Activated CD4-positive, alpha-beta T cell treated with anti-CD3 and anti-CD28 coated beads for 36 hours (primary cell): ENCODE measurements at regions not wholly inside any gene's neighbourhood (a gene's known extent, or its start where the extent isn't known, plus 50 kb on each side); places are given as distances from the start of the nearest gene placed in this dataset.
"Not testable (repeated sequence)": the region's sequence is repeated elsewhere in the genome, so short reads cannot be mapped to it uniquely, and the experiment has no call there.

Experiments used
- ATAC-seq: fragments of 200-7000 bp; cut with Tn5 transposase; one replicate; pipeline ENCODE4 v1.10.0; 2021; ENCODE audit warnings: mild to moderate bottlenecking, moderate library complexity
- CTCF ChIA-PET: fragments of 350-600 bp; sonication (Branson Sonifier 250); formaldehyde crosslinking; loops from one replicate; lab custom pipeline; 2021; ENCODE audit warnings: antibody characterized with exemption; lab: Charles Lee
- POLR2A ChIA-PET: fragments of 350-600 bp; sonication (Branson Sonifier 250); formaldehyde crosslinking; loops from one replicate; lab custom pipeline; 2021; ENCODE audit warnings: antibody characterized with exemption, inconsistent platforms; lab: Charles Lee
- DNase-seq: peaks from one replicate; pipeline ENCODE4 v3.0.0-alpha.2; 2020
- H3K27ac Mint-ChIP-seq: one replicate; pipeline ENCODE4 v1.8.0; 2021; ENCODE audit warnings: mixed read lengths
- H3K27me3 Mint-ChIP-seq: one replicate; pipeline ENCODE4 v1.8.0; 2021; ENCODE audit warnings: mixed read lengths
- H3K36me3 Mint-ChIP-seq: one replicate; pipeline ENCODE4 v1.8.0; 2021; ENCODE audit warnings: low read depth, mixed read lengths
- H3K4me1 Mint-ChIP-seq: one replicate; pipeline ENCODE4 v1.8.0; 2021; ENCODE audit warnings: mixed read lengths
- H3K4me3 Mint-ChIP-seq: one replicate; pipeline ENCODE4 v1.8.0; 2021; ENCODE audit warnings: mild to moderate bottlenecking, moderate library complexity, mixed read lengths
- H3K9me3 Mint-ChIP-seq: one replicate; pipeline ENCODE4 v1.8.0; 2021; ENCODE audit warnings: low read depth, mixed read lengths
- intact Hi-C, 2 experiments: fragments of 100-400 bp; cut with DNase I in 1 of 2; cut with micrococcal nuclease in 1 of 2; formaldehyde crosslinking; loops; one replicate each; pipeline versions ENCODE4 v1.14.2 to v1.15.1; 2022 to 2024; cut with DNase I, micrococcal nuclease

GRCh38 chr1:125064029-125064428, 3879.3 kb downstream of the SRGAP2C start:
- H3K4me1 Mint-ChIP-seq, intact Hi-C loops, H3K4me3 Mint-ChIP-seq, DNase-seq, POLR2A ChIA-PET, ATAC-seq, H3K27me3 Mint-ChIP-seq, H3K27ac Mint-ChIP-seq, CTCF ChIA-PET: not testable (repeated sequence)
- H3K9me3 Mint-ChIP-seq = peaks cover 22% of the 10 kb centered on the region
- peaks cover 18% of the 10 kb centered on the region for H3K36me3 Mint-ChIP-seq

GRCh38 chr1:125064481-125064880, 3879.7 kb downstream of the SRGAP2C start:
- no peaks in the 10 kb centered on the region for H3K27me3 Mint-ChIP-seq
- no peaks in the 10 kb centered on the region for H3K4me1 Mint-ChIP-seq
- no peak for DNase-seq
- H3K4me3 Mint-ChIP-seq = no peak overlapping the region
- no peak overlapping the region for H3K27ac Mint-ChIP-seq
- ATAC-seq = no peak
- H3K9me3 Mint-ChIP-seq = peaks cover 25% of the 10 kb centered on the region
- ChIA-PET CTCF (no interaction called here), POLR2A (no interaction called here)
- intact Hi-C loops = no loop called here
- peaks cover 21% of the 10 kb centered on the region for H3K36me3 Mint-ChIP-seq

DNA sequence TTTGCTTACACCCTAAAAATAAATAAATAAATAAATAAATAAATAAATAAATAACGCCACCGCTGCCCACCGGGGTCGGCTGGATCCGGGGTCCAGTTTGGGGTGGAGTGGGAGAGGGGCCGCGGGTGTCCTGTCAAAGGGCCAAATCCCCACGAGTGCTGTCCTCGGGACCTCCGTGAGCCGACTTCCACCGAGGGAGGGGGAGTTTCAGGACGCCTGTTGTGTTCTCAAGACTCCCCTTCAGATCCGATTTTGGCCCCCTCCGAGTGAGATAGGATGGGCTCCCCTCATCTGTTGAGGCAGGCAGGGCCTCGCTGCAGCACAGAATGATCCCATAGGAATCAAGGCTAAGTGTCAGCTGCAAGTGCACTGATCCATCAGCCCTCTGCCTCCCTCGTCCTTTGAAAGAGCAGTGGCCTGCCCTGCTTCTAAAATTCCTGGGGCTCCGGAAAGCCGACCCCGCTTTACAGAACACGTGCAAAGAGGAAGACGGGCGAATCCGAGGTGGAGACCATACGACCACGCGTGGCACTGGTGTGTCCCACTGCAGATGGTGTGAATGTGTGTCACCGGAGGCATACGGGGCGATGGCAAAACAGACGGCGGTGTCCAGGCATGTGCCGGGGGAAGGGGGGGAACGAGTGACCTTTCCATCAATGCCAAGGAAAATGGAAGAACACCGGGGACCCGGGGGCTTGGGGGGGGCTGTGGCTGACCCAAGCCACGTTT, 3880.5 kb downstream of the SRGAP2C start:
- Mint-ChIP-seq H3K27ac (no peak overlapping the region), H3K27me3 (no peaks in the 10 kb centered on the region), H3K9me3 (peaks cover 32% of the 10 kb centered on the region), H3K4me1 (no peaks in the 10 kb centered on the region), H3K36me3 (peaks cover 29% of the 10 kb centered on the region), H3K4me3 (no peak overlapping the region)
- ATAC-seq (no peak), DNase-seq (no peak)
- intact Hi-C loops = no loop called here
- ChIA-PET CTCF (no interaction called here), POLR2A (no interaction called here)

GRCh38 chr1:125065821-125066180, 3881.0 kb downstream of the SRGAP2C start:
- H3K9me3 Mint-ChIP-seq = peaks cover 38% of the 10 kb centered on the region
- H3K27ac Mint-ChIP-seq = no peak overlapping the region
- H3K27me3 Mint-ChIP-seq = no peaks in the 10 kb centered on the region
- DNase-seq (no peak), ATAC-seq (no peak)
- no peak overlapping the region for H3K4me3 Mint-ChIP-seq
- no peaks in the 10 kb centered on the region for H3K4me1 Mint-ChIP-seq
- intact Hi-C loops = no loop called here
- ChIA-PET CTCF (no interaction called here), POLR2A (no interaction called here)
- peaks cover 33% of the 10 kb centered on the region for H3K36me3 Mint-ChIP-seq

DNA sequence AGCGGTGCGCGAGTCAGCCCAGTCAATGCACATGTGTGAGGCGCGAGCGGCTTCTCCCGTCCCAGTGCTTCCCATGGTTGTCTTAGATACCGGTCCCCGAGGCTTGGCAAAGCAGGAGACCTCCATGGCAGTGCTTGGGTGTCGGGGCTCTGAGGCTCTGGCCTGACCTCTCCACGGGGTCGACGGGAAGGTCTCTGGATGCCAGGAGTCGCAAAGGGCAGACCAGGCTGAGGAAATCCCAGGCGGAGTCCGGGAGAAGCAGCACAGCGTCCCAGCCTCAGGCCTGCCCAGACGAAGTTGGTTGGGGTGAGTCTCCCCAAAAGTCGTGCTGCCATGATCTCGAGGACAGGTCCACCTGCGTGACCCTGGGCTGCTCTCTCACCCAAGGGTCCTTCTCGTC, 3881.6 kb downstream of the SRGAP2C start:
- POLR2A ChIA-PET = no interaction called here
- H3K4me1 Mint-ChIP-seq = no peaks in the 10 kb centered on the region
- peaks cover 42% of the 10 kb centered on the region for H3K9me3 Mint-ChIP-seq
- DNase-seq = peak; percentile 3
- intact Hi-C loops = no loop called here
- no peaks in the 10 kb centered on the region for H3K27me3 Mint-ChIP-seq
- no peak overlapping the region for H3K27ac Mint-ChIP-seq
- no peak for ATAC-seq
- H3K4me3 Mint-ChIP-seq = no peak overlapping the region
- peaks cover 36% of the 10 kb centered on the region for H3K36me3 Mint-ChIP-seq
- CTCF ChIA-PET = no interaction called here

- H3K4me1 Mint-ChIP-seq, ATAC-seq, H3K4me3 Mint-ChIP-seq, CTCF ChIA-PET, intact Hi-C loops, H3K27ac Mint-ChIP-seq, H3K27me3 Mint-ChIP-seq, DNase-seq, POLR2A ChIA-PET: not testable (repeated sequence)
- H3K36me3 Mint-ChIP-seq = peaks cover 41% of the 10 kb centered on the region
- peaks cover 46% of the 10 kb centered on the region for H3K9me3 Mint-ChIP-seq
Observed at GRCh38 chr1:125066849-125067248, 3882.1 kb downstream of the SRGAP2C start.

GRCh38 chr1:125080077-125080476, 3895.3 kb downstream of the SRGAP2C start:
- ATAC-seq (no peak), DNase-seq (no peak)
- Mint-ChIP-seq H3K4me1 (no peaks in the 10 kb centered on the region), H3K9me3 (peaks cover 63% of the 10 kb centered on the region), H3K27me3 (no peaks in the 10 kb centered on the region), H3K36me3 (peaks cover 50% of the 10 kb centered on the region), H3K27ac (no peak overlapping the region), H3K4me3 (no peak overlapping the region)
- ChIA-PET CTCF (no interaction called here), POLR2A (no interaction called here)
- intact Hi-C loops = loop anchor here in 1 of 2 experiments (5.0 kb wide), 1 partner anchor 53 kb away; no protein-coding TSS in a partner anchor

DNA sequence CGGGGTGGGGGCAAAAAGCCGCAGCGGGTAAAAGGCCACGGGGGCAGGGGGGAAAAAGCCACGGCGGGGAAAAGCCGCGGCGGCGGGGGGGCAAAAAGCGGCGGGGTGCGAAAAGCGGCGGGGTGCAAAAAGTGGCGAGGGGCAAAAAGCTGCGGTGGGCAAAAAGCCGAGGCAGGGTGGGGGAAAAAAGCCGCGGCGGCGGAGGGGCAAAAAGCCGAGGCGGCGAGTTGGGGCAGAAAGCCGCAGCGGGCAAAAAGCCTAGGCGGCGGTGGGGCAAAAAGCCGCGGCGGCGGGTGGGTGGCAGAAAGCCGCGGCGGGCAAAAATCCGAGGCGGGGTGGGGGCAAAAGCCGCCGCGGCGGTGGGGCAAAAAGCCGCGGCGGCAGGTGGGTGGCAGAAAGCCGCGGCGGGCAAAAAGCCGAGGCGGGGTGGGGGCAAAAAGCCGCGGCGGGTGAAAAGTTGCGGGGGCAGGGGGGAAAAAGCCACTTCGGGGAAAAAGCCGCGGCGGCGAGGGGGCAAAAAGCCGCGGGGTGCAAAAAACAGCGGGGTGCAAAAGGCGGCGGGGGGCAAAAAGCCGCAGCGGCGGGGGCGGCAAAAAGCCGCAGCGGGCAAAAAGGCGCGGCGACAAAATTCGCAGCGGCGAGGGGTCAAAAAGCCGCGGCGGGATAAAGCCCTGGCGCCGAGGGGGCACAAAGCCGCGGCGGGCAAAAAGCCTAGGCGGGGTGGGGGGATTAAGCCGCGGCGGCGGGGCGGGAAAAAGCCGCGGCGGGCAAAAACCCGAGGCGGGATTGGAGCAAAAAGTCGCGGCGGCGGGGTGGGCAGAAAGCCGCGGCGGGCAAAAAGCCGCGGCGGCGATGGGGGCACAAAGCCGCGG, 3901.2 kb downstream of the SRGAP2C start:
- POLR2A ChIA-PET = no interaction called here
- Mint-ChIP-seq H3K27me3 (peaks cover 2% of the 10 kb centered on the region), H3K4me1 (no peaks in the 10 kb centered on the region), H3K27ac (no peak overlapping the region), H3K4me3 (no peak overlapping the region), H3K36me3 (peaks cover 42% of the 10 kb centered on the region), H3K9me3 (peaks cover 42% of the 10 kb centered on the region)
- CTCF ChIA-PET = no interaction called here
- DNase-seq = no peak
- no peak for ATAC-seq
- intact Hi-C loops = no loop called here

DNA sequence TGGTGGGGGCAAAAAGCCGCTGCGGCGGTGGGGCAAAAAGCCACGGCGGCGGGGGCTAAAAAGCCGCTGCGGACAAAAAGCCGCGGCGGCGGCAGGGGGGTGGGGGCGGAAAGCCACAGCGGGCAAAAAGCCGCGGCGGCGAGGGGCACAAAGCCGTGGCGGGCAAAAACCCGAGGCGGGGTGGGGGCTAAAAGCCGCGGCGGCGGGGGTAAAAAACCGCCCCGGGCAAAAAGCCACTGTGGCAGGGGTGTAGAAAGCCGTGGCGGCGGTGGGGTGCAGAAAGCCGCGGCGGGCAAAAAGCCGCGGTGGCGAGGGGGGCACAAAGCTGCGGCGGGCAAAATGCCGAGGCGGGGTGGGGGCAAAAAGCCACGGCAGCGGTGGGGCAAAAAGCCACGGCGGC, 3901.8 kb downstream of the SRGAP2C start:
- peaks cover 38% of the 10 kb centered on the region for H3K36me3 Mint-ChIP-seq
- DNase-seq (no peak), ATAC-seq (no peak)
- H3K4me1 Mint-ChIP-seq = no peaks in the 10 kb centered on the region
- H3K27me3 Mint-ChIP-seq = peaks cover 2% of the 10 kb centered on the region
- no peak overlapping the region for H3K4me3 Mint-ChIP-seq
- intact Hi-C loops = no loop called here
- CTCF ChIA-PET = no interaction called here
- POLR2A ChIA-PET = no interaction called here
- H3K27ac Mint-ChIP-seq = no peak overlapping the region
- H3K9me3 Mint-ChIP-seq = peaks cover 41% of the 10 kb centered on the region

- Mint-ChIP-seq H3K4me1 (no peaks in the 10 kb centered on the region), H3K9me3 (peaks cover 35% of the 10 kb centered on the region), H3K27me3 (peaks cover 2% of the 10 kb centered on the region), H3K27ac (no peak overlapping the region), H3K4me3 (no peak overlapping the region), H3K36me3 (peaks cover 33% of the 10 kb centered on the region)
- CTCF ChIA-PET = no interaction called here
- POLR2A ChIA-PET = no interaction called here
- DNase-seq (no peak), ATAC-seq (no peak)
- intact Hi-C loops = no loop called here
Observed at GRCh38 chr1:125087247-125087646, 3902.5 kb downstream of the SRGAP2C start.

DNA sequence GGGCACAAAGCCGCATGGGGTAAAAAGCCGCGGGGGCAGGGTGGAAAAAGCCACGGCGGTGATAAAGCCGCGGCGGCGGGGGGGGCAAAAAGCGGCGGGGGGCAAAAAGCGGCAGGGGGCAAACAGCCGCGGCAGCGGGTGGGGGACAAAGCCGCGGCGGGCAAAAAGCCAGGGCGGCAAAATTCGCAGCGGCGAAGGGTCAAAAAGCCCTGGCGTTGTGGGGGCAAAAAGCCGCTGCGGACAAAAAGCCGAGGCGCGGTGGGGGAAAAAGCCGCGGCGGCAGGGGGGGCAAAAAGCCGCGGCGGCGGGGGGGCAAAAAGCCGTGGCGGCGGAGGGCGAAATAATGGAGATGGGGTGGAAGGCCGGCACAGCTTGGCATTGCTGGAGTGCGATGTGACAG, 3902.9 kb downstream of the SRGAP2C start:
- H3K27me3 Mint-ChIP-seq = peaks cover 2% of the 10 kb centered on the region
- no peak overlapping the region for H3K4me3 Mint-ChIP-seq
- peaks cover 29% of the 10 kb centered on the region for H3K36me3 Mint-ChIP-seq
- POLR2A ChIA-PET = no interaction called here
- peaks cover 35% of the 10 kb centered on the region for H3K9me3 Mint-ChIP-seq
- no peaks in the 10 kb centered on the region for H3K4me1 Mint-ChIP-seq
- CTCF ChIA-PET = no interaction called here
- no peak overlapping the region for H3K27ac Mint-ChIP-seq
- intact Hi-C loops = no loop called here
- DNase-seq = no peak
- no peak for ATAC-seq
